ENCODE measurements at regions not wholly inside any gene's neighbourhood (a gene's known extent, or its start where the extent isn't known, plus 50 kb on each side); places are given as distances from the start of the nearest gene placed in this dataset.

GRCh38 chr1:29977550-29977949 is 741.2 kb downstream of the PTPRU start:
- TF ChIP-seq CTCF (optimal IDR thresholded peaks at IDR 0.05 in 1 of 3, IDR thresholded peaks at IDR 0.05 in 1 of 3, conservative IDR thresholded peaks at IDR 0.05 in 1 of 3; ENCODE audit: extremely low read depth in 1 of 3, insufficient read depth in 2 of 3, low read length in 3 of 3): no peak
- TF ChIP-seq EZH2 (IDR thresholded peaks at IDR 0.05; ENCODE audit: low read length): no peak

All from keratinocyte (primary cell).